NCI-H460 (cell line): ENCODE measurements at regions not wholly inside any gene's neighbourhood (a gene's known extent, or its start where the extent isn't known, plus 50 kb on each side); places are given as distances from the start of the nearest gene placed in this dataset.

Experiments
- DNase-seq: peaks from one replicate; pipeline ENCODE4 v3.0.0-alpha.2; 2016; ENCODE audit warnings: low read depth; ENCODE audit errors: extremely low read depth

DNA sequence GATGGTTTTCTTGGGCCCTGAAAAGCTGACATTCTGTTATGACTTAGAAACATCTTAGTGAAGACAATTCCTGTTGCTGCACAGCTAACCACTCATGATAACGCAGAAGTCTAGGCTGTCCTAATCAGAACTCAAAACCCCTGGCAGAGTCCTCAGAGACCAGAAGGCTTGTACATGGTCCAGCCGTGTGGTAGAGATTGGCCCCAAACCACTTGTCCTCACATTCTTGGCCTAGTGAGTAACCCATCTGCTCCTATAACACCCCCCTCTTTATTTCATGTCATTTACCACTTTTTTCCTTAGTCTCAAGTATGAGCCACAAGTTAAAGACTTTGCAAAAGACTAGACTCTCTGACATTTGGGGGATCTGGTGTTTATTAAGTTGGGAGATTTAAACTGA, 116.5 kb upstream of the ADAMTS18 start:
- no peak for DNase-seq

GRCh38 chr16:77553130-77553529, 118.3 kb upstream of the ADAMTS18 start:
- DNase-seq = no peak

- DNase-seq = no peak
These were observed 120.3 kb upstream of the ADAMTS18 start for GRCh38 chr16:77555126-77555525.

GRCh38 chr16:77555791-77556190, 121.0 kb upstream of the ADAMTS18 start:
- no peak for DNase-seq

- DNase-seq = no peak
These were observed 121.5 kb upstream of the ADAMTS18 start for GRCh38 chr16:77556201-77556873.

GRCh38 chr16:77557385-77557784, 122.6 kb upstream of the ADAMTS18 start:
- DNase-seq = no peak

- no peak for DNase-seq
These were observed 124.0 kb upstream of the ADAMTS18 start for GRCh38 chr16:77558786-77559185.

DNA sequence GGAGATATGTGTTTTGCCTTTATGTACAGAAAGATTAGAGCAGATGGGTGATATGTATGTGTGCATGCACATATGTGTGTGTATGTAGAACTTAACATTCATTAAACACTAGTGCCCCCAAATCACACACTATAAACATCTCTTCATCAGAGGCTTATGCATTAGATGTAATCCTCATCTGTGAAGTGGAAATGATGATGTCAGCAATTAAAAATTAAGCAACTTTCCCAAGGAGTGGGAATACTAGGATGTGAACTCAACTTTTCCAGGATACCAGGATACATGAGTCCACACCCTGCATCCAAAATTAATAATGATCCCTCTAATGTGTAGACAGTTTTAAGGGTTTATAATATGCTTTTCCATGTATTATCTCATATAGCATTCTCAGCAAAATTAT, 127.7 kb upstream of the ADAMTS18 start:
- no peak for DNase-seq

DNA sequence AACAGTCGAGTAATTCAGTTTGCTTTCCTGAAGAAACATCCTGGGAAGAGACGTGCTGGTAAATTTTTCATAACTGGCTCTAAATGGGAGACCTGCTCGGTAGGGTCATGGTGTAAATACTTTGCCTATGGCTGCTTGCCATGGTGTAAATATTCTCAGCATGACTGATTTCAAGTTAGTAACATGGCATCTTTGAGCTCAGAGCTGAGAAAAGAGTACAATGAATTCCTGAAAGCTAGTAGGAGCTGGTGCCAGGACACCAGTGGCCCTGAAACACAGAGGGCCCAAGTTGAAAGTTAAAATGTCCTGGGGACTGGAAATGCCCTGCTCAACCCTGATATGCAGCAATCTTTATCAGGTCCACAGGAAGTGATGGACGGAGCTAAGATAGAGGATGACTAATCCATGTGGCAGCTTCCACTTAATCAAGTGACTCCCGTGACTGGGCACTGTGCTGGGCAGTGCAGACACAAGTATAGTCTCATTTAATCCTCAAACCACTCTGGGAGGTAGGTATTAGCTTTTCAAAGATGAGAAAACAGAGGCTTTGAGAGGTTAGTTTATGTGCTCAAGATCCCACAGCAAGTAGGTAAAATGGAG, 130.1 kb upstream of the ADAMTS18 start:
- DNase-seq = no peak

DNA sequence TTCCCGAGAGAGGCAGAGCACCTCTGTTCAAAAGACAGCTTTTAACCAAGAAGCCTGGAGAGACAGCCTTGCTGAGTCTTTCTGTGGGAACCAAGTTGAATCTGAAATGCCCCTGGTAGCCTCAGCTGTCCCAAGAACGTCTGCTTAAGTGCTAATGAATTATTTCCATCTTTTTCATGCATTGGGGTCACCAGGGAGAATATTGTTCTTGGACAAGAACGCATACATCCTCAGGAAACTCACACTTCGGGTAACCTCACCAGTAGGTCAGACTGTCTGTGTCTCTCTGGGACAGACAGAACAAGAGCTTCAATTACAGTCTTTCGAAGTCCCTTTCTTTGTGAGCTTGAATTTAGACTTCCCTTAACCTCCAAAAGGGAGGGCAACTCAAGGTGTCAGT, 134.6 kb upstream of the ADAMTS18 start:
- DNase-seq = no peak

DNA sequence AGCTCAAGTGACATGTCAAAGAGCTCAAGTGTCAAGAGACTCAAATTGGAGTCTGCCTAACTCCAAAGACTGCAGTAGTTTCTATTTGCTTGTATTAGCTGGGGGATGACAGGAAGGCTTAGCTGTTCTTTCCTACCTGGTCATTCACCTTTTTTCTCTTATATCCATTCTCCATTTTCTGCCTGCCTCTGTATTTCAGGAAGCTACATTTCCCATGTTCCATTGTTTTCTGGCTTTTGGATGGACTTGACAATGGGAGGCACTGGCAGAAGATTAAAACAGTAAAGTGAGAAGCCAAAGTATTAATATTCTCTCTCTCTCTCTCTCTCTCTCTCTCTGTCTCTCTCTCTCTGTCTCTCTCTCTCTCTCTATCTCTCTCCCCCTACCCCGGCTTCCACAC, 135.7 kb upstream of the ADAMTS18 start:
- DNase-seq = no peak

DNA sequence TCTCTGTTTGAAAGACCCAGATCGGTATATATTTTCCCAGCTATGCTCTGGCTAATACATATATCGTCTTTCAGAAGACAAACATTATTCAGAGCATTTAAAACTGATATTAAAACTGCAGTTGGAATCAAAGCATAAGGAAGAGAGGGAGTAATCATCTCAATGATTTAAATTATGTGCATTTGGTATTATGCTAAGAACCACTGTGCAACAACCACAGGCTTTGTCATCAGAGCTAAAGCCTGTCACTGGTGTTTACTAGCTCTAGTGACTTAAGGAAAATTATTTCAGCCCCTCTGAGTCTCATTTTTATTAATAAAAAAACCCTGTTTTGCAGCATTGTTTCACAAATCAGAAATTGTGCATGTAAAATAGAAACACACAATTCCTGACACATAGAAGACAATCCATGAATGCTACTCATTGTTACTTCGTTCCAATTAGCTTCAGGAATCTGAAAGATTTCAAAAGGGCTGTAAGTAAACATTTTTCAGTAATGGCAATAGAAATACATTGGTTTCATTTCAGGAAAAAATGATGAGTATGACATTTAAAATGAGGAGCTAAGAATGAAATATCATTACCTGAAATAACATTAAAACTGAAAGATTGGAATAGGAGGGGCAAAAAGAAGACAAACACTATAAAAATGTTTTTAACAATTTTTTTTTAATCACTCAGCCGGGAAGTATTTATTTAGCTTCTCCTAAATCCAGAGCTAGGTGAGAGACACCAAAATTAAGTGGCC, 136.5 kb upstream of the ADAMTS18 start:
- no peak for DNase-seq

GRCh38 chr16:77574867-77575624, 140.2 kb upstream of the ADAMTS18 start:
- no peak for DNase-seq

- no peak for DNase-seq
These were observed 142.9 kb upstream of the NUDT7 start for GRCh38 chr16:77579351-77579891.

DNA sequence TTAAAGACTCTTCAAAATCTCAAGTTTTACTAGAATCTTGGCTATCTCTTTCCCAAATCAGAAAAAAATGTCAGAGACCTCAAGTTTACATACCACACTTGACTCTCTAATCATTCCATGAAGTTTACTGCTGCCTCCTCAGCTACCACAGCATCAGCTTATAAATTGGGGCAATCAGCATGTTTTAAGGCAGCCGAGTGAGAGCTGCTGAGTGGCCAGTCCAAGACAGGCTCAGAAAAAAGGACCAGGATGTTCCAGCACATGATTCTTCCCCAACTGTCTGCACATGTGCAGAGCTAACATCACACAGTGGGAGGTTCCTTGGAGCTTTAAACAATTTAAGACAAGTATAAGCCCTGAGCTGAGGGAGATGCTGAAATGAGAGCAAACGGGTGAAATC, 140.6 kb upstream of the NUDT7 start:
- no peak for DNase-seq

DNA sequence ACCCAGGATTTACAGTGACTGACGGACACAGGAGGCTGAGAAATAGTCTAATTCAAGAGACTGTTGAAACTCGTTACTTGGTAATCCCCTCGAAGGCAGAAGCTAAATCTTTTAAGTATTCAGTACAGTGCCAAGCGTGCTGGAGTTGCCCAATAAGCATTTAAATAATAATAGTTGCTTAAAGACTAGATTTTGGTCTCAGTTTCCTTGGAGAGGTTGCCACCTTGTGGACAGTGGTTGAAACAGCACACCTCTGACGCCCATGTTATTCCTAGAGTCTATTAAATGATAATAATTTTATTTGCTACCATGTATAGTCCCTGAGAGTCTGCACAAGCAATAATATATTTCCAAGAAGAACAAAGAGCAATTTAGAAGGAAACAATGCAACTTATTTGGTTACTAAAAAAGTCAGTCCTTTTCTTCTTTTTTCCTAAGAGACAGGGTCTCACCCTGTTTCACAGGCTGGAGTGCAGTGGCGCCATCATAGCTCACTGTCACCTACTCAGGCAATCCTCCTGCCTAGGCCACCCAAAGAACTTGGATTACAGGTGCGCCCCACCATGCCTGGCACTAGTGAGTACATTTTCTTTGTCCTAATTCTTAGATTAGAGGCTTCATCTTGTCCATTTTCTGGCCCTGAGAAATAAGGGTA, 138.0 kb upstream of the NUDT7 start:
- DNase-seq = peak; percentile 42

- no peak for DNase-seq
These were observed 136.7 kb upstream of the NUDT7 start for GRCh38 chr16:77585379-77586251.

DNA sequence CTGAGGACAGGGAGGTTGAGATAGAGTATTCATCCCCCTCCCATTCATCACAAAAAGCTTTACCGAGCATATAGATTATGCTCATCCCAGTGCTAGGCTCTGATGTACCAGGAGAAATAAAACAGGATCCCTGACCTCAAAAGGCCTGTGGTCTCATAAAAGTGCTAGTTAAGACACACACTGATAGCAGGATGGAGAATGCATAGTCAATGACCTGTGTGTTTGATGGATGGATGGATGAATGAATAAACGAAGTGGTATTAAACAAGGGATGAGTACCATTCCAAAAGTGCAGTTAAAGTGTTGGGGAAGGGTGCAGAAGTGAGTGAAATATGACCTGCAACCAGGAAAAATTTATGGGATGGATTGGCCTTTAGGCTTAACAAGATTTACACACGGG, 133.9 kb upstream of the NUDT7 start:
- DNase-seq = no peak

DNA sequence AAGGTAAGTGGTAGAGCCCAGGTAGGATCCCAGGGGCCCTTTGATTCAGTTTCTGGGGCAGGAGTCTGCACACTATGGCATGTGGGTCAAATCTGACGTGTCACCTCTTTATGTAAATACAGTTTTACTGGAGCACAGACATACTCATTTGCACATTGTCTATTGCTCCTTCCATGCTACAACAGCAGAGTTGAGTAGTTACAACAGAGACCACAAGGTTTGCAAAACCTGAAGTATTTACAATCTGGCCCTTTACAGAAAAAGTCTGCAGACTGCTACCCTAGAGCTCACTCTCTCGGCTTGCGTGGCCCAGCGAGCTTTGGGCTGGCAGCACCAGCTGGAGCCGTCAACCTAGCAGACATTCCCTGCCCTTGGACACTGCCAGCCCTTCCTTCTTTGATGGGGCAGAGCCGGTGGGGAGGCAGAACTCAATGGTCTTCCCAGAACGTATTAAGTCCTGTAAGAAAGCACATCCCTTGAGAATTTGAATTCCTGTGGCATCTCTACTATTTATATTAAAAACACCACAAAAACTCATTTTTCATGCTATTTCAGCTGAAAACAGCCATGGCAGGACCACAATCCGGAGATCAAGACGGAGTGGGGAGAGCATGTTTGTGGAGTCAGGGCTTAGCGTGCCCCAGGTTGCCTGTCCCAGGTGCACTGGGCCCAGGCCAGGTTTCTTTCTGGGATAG, 133.1 kb upstream of the NUDT7 start:
- DNase-seq = no peak
